ENCODE measurements at regions not wholly inside any gene's neighbourhood (a gene's known extent, or its start where the extent isn't known, plus 50 kb on each side); places are given as distances from the start of the nearest gene placed in this dataset.

DNA sequence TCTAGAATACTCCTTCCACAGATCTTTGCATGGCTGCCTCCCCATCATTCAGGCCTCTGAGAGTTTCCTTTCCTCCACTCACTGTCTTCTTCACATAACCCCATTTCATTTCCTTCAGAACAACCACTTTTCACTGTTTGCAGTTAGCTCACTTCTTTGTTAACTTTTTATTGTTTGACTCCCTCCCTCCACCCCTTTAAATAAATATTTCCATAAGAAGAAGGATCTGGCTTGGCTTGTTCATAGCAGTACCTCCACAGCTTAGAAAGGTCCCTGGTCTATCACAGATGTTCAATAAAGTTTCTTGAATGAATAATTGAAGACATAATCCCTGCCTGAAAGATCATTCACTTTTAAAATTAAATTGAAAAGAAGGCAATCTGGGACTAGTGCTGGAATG is 661.6 kb downstream of the ACTL7B start:
- TF ChIP-seq, protein P1, sequence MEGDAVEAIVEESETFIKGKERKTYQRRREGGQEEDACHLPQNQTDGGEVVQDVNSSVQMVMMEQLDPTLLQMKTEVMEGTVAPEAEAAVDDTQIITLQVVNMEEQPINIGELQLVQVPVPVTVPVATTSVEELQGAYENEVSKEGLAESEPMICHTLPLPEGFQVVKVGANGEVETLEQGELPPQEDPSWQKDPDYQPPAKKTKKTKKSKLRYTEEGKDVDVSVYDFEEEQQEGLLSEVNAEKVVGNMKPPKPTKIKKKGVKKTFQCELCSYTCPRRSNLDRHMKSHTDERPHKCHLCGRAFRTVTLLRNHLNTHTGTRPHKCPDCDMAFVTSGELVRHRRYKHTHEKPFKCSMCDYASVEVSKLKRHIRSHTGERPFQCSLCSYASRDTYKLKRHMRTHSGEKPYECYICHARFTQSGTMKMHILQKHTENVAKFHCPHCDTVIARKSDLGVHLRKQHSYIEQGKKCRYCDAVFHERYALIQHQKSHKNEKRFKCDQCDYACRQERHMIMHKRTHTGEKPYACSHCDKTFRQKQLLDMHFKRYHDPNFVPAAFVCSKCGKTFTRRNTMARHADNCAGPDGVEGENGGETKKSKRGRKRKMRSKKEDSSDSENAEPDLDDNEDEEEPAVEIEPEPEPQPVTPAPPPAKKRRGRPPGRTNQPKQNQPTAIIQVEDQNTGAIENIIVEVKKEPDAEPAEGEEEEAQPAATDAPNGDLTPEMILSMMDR (IDR thresholded peaks at IDR 0.05; ENCODE audit: low read depth, low read length), result no peak
- no peak for TF ChIP-seq EZH2phosphoT487 (IDR thresholded peaks at IDR 0.05; ENCODE audit: low read depth)
